ENCODE measurements at regions not wholly inside any gene's neighbourhood (a gene's known extent, or its start where the extent isn't known, plus 50 kb on each side); places are given as distances from the start of the nearest gene placed in this dataset.

- no peak for TF ChIP-seq CTCF (IDR thresholded peaks at IDR 0.05; ENCODE audit: low read depth, low read length, poor library complexity, severe bottlenecking)
- TF ChIP-seq EZH2phosphoT487 (IDR thresholded peaks at IDR 0.05; ENCODE audit: borderline replicate concordance, low read length): no peak
These were observed 485.3 kb upstream of the MGAT4C start for GRCh38 chr12:86741531-86741930.

All from DOHH2 (cell line).